Sigmoid colon (tissue), 6 donors: ENCODE measurements at regions not wholly inside any gene's neighbourhood (a gene's known extent, or its start where the extent isn't known, plus 50 kb on each side); places are given as distances from the start of the nearest gene placed in this dataset.

ENCODE experiments used
- DNase-seq: peaks from one replicate; pipeline ENCODE4 v3.0.0-alpha.2; 2019
- H3K27ac ChIP-seq, 4 donors: fragments of 200-600 bp; sonication (generic); one replicate each; pipeline ENCODE4 v1.5.1; 2016 to 2019; ENCODE audit warnings: mild to moderate bottlenecking in 1 of 4
- H3K27me3 ChIP-seq, 3 donors: fragments of 200-600 bp; sonication (generic); one replicate each; pipeline ENCODE4 v1.5.1; 2019; ENCODE audit warnings: mild to moderate bottlenecking in 1 of 3
- H3K36me3 ChIP-seq, 4 donors: fragments of 200-600 bp; sonication (generic); one replicate each; pipeline ENCODE4 v1.5.1; 2016 to 2019
- H3K4me1 ChIP-seq, 4 donors: fragments of 200-600 bp; sonication (generic); one replicate each; pipeline ENCODE4 v1.5.1; 2017 to 2019
- H3K4me3 ChIP-seq, 4 donors: fragments of 200-600 bp; sonication (generic); one replicate each; pipeline ENCODE4 v1.5.1; 2017 to 2019; ENCODE audit warnings: mild to moderate bottlenecking in 2 of 4, moderate library complexity in 1 of 4
- H3K9me3 ChIP-seq, 4 donors: fragments of 200-600 bp in 3 of 4; sonication (generic) in 3 of 4; one replicate each; pipeline versions ENCODE4 v1.5.1 to v1.6.1; 2013 to 2019
- EP300 ChIP-seq, 4 donors: sonication (generic); formaldehyde crosslinking; IDR thresholded peaks; one replicate each; pipeline ENCODE4 v1.6.1; 2017; ENCODE audit warnings: antibody characterized with exemption in 4 of 4
- POLR2A ChIP-seq, 2 donors: fragments of 450-650 bp; IDR thresholded peaks; one replicate each; pipeline ENCODE4 v1.6.1; 2016; ENCODE audit warnings: antibody characterized with exemption in 2 of 2, mild to moderate bottlenecking in 2 of 2, moderate library complexity in 2 of 2
- POLR2AphosphoS5 ChIP-seq, 4 donors: sonication (generic); formaldehyde crosslinking; IDR thresholded peaks; one replicate each; pipeline ENCODE4 v1.6.1; 2017; ENCODE audit warnings: antibody characterized with exemption in 4 of 4
- WGBS, 2 donors: extraction: QIAGEN DNeasy Blood & Tissue Kit; methylation state at CpG; one replicate each; pipeline ENCODE4 v1.1.7; 2013; 5-methylcytosine and 5-hydroxymethylcytosine counted together
- intact Hi-C: fragments of 100-400 bp; cut with DNase I; formaldehyde crosslinking; loops from one replicate; pipeline ENCODE4 v1.15.1; 2023
- TF ChIP-seq, protein P1 (sequence below), 4 experiments: fragments of 450-650 bp in 3 of 4; fragments of 200-600 bp in 1 of 4; IDR thresholded peaks; one replicate each; pipeline ENCODE4 v1.5.1; 2016 to 2019; ENCODE audit warnings: antibody characterized with exemption in 4 of 4, mild to moderate bottlenecking in 3 of 4, moderate library complexity in 2 of 4
- donor health status: healthy with polysubstance abuse.
- donor health status: healthy.

DNA sequence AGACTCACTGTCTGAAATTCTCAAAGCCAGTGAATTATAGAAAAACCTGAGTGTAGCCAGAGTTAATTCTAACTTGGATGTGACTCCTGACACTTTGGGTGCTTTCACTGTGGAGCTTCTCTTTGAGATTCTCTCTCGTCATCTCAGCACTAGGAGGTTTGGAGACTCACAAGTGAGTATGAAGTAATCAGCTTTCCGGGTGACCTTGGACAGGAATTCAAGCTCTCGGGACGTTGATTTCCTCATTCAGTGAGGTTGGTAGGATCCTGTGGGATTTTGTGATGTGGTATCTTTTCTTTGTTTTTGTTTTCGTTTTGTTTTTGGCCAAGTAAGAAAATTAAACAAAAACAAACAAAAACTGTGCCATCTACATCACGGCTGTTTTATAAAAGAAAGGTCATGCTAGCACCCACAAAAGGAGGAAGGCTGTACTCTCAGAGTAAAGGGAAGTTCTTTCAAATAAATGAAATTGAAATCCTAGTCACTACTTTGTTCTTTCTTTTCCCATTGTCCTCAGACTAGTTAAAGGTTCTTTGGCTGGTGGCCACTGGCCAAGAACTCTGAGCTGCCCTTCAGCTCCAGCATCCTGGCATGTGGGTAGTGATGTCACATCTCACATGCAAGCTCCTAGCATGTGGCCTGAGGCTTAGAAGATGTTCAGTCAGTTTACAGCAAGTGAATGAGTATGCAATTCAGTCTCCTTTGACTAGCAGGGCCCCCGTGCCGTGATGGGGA lies 263.3 kb upstream of the TPM1 start:
- 87% methylated on average over 8 of the region's 8 CpGs for WGBS, 2 donors
- intact Hi-C loops, result no loop called here
- no peaks in the 10 kb centered on the region for H3K36me3 ChIP-seq
- H3K9me3 ChIP-seq, result no peaks in the 10 kb centered on the region
- H3K27ac ChIP-seq, result no peak overlapping the region
- H3K4me3 ChIP-seq, result no peak overlapping the region
- H3K4me1 ChIP-seq, result peaks cover 0 to 17% (median 10%) of the 10 kb centered on the region in 4 donors
- H3K27me3 ChIP-seq, result no peaks in the 10 kb centered on the region
- TF ChIP-seq, protein P1, sequence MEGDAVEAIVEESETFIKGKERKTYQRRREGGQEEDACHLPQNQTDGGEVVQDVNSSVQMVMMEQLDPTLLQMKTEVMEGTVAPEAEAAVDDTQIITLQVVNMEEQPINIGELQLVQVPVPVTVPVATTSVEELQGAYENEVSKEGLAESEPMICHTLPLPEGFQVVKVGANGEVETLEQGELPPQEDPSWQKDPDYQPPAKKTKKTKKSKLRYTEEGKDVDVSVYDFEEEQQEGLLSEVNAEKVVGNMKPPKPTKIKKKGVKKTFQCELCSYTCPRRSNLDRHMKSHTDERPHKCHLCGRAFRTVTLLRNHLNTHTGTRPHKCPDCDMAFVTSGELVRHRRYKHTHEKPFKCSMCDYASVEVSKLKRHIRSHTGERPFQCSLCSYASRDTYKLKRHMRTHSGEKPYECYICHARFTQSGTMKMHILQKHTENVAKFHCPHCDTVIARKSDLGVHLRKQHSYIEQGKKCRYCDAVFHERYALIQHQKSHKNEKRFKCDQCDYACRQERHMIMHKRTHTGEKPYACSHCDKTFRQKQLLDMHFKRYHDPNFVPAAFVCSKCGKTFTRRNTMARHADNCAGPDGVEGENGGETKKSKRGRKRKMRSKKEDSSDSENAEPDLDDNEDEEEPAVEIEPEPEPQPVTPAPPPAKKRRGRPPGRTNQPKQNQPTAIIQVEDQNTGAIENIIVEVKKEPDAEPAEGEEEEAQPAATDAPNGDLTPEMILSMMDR (IDR thresholded peaks at IDR 0.05), result no peak
- no peak for TF ChIP-seq POLR2AphosphoS5 (IDR thresholded peaks at IDR 0.05)
- no peak for TF ChIP-seq EP300 (IDR thresholded peaks at IDR 0.05)
- TF ChIP-seq POLR2A (IDR thresholded peaks at IDR 0.05), result no peak
- DNase-seq, result no peak

DNA sequence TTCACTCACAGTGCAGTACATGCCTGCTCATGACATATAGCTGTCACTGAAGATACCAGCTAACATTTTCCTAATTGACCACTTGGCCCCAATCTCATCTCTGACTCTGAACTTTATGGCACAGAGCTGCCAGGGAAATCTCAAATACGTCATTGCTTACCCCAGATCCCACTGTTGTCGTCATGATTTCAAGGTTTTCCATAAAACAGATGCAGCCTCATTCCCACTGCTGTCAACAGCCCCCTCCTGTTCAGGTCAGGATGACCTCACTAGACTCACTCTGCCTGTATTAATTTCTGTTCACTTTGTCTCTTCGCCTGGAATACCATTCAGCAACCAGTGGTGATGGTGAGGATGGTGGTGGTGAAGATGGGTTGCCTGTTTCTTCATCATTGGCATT lies 262.6 kb upstream of the TPM1 start:
- Histone ChIP-seq H3K4me3 (no peak overlapping the region), H3K27ac (no peak overlapping the region), H3K36me3 (no peaks in the 10 kb centered on the region), H3K4me1 (peaks cover 0 to 17% (median 10%) of the 10 kb centered on the region in 4 donors), H3K9me3 (no peaks in the 10 kb centered on the region), H3K27me3 (no peaks in the 10 kb centered on the region)
- DNase-seq, result no peak
- TF ChIP-seq POLR2AphosphoS5 (IDR thresholded peaks at IDR 0.05), result no peak
- TF ChIP-seq POLR2A (IDR thresholded peaks at IDR 0.05), result no peak
- TF ChIP-seq EP300 (IDR thresholded peaks at IDR 0.05), result no peak
- TF ChIP-seq, protein P1 (IDR thresholded peaks at IDR 0.05), result no peak
- intact Hi-C loops, result loop anchor here (5.0 to 10.0 kb wide), 4 partner anchors 67 to 625 kb away; partner anchors contain the start of gene TPM1
- 90 to 94% methylated on average over 3 of the region's 3 CpGs for WGBS, 2 donors

DNA sequence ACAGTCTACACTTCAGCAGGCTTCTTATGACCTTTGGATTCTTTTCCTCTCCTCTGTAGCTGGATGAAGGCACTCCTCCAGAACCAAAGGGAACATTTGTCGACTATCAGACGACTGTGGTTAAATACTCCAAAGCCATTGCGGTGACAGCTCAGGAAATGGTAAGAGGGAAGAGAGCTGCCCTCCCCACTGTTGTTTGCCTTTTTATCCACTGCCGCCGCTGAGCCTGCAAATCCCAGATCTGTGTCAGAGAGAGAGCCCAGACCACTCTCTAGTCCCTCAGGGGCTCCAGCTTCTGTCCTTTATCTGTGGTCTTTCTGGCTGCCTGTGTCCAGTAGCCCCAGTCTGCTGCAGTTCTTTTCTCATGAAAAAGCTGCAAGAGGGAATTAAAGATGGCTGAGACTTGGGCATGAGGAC lies 261.5 kb upstream of the TPM1 start:
- peaks cover 0 to 17% (median 10%) of the 10 kb centered on the region in 4 donors for H3K4me1 ChIP-seq
- H3K9me3 ChIP-seq, result no peaks in the 10 kb centered on the region
- no peak for DNase-seq
- H3K27ac ChIP-seq, result peak overlapping the region in 1 of 4 donors; percentile 67
- 37 to 77% methylated on average over 5 of the region's 5 CpGs for WGBS, 2 donors
- H3K27me3 ChIP-seq, result no peaks in the 10 kb centered on the region
- H3K4me3 ChIP-seq, result no peak overlapping the region
- TF ChIP-seq POLR2AphosphoS5 (IDR thresholded peaks at IDR 0.05), result no peak
- no peak for TF ChIP-seq POLR2A (IDR thresholded peaks at IDR 0.05)
- TF ChIP-seq EP300 (IDR thresholded peaks at IDR 0.05), result no peak
- TF ChIP-seq, protein P1 (IDR thresholded peaks at IDR 0.05), result no peak
- H3K36me3 ChIP-seq, result no peaks in the 10 kb centered on the region
- intact Hi-C loops, result loop anchor here (1.0 to 10.0 kb wide), 5 partner anchors 66 to 624 kb away; partner anchors contain the start of gene TPM1

DNA sequence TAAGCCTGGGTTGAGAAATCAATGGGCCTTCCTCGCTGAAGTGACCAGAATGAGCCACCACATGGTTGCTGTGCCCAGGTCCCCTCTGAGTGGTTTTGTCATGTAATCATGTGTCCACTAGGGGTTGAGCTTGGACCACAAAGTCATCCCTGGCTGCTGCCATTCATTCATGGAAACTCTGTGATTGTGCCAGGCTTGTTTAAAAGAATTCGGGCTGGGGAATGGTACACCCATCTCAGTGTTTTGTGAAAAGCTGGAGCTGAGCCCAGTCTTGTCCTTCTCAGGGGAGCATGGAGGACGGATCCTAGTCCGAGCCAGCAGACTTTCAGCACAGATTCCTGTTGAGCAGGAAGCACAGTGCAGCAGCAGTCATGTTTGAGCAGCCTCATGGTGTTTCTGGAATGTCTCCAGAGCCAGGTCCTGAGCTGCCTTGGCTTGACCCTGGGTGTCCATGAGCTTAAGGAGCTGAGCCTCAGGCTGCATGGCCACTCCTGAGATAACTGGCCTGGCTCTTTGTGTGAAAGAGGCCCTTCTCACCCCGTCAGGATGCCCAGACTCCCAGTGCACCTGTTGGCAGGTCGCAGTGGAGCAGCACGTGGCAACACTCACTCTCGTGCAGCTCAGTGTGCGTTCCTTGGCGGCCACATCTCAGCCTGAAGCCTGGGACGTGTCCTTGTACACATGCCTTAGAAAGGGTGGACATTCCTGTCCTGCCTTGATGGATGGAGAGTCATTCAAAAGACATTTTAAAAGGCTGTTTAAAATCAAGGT lies 260.3 kb upstream of the TPM1 start:
- no peaks in the 10 kb centered on the region for H3K36me3 ChIP-seq
- H3K27ac ChIP-seq, result peak overlapping the region; percentile 66 to 78 (median 68)
- TF ChIP-seq, protein P1 (IDR thresholded peaks at IDR 0.05), result peak; percentile 58 to 79 (median 73)
- TF ChIP-seq POLR2A (IDR thresholded peaks at IDR 0.05) (no peak), EP300 (IDR thresholded peaks at IDR 0.05) (peak in 1 of 4 donors; percentile 16), POLR2AphosphoS5 (IDR thresholded peaks at IDR 0.05) (peak; percentile 44 to 71 (median 58))
- no peak overlapping the region for H3K4me3 ChIP-seq
- peaks cover 0 to 17% (median 10%) of the 10 kb centered on the region in 4 donors for H3K4me1 ChIP-seq
- intact Hi-C loops, result loop anchor here (5.0 to 10.0 kb wide), 4 partner anchors 65 to 623 kb away; partner anchors contain the start of gene TPM1
- peak; percentile 94 for DNase-seq
- no peaks in the 10 kb centered on the region for H3K9me3 ChIP-seq
- no peaks in the 10 kb centered on the region for H3K27me3 ChIP-seq
- WGBS, 2 donors, result 29 to 64% methylated on average over 11 of the region's 11 CpGs
